Stimulated activated CD8-positive, alpha-beta memory T cell treated with anti-CD3 and anti-CD28 coated beads, Interleukin-2, amount 100 ng/mL, for 48 hours (primary cell): ENCODE measurements at regions not wholly inside any gene's neighbourhood (a gene's known extent, or its start where the extent isn't known, plus 50 kb on each side); places are given as distances from the start of the nearest gene placed in this dataset.

Experiments used
- DNase-seq, 2 donors: peaks; one replicate each; pipeline ENCODE4 v3.0.0-alpha.2; 2020; ENCODE audit warnings: low read depth in 2 of 2

GRCh38 chr20:21967481-21967880 lies 262.0 kb downstream of the PAX1 start:
- no peak for DNase-seq

GRCh38 chr20:21956591-21956990 lies 251.1 kb downstream of the PAX1 start:
- no peak for DNase-seq

- DNase-seq = no peak
These were observed 241.9 kb downstream of the PAX1 start for GRCh38 chr20:21947406-21947805.

- no peak for DNase-seq
These were observed 238.8 kb downstream of the PAX1 start for GRCh38 chr20:21944227-21944626.

- no peak for DNase-seq
These were observed 236.7 kb downstream of the PAX1 start for GRCh38 chr20:21941941-21942805.

- DNase-seq = no peak
These were observed 231.4 kb downstream of the PAX1 start for GRCh38 chr20:21936720-21937380.

GRCh38 chr20:21936261-21936660 lies 230.8 kb downstream of the PAX1 start:
- DNase-seq = no peak

- no peak for DNase-seq
These were observed 228.1 kb downstream of the PAX1 start for GRCh38 chr20:21933526-21933925.

GRCh38 chr20:21921251-21921650 lies 215.8 kb downstream of the PAX1 start:
- DNase-seq = no peak

GRCh38 chr20:21920211-21920610 lies 214.7 kb downstream of the PAX1 start:
- no peak for DNase-seq

- DNase-seq = no peak
These were observed 212.9 kb downstream of the PAX1 start for GRCh38 chr20:21918398-21918797.

- no peak for DNase-seq
These were observed 196.9 kb downstream of the PAX1 start for GRCh38 chr20:21902391-21902790.

GRCh38 chr20:21901470-21902275 lies 196.2 kb downstream of the PAX1 start:
- no peak for DNase-seq

GRCh38 chr20:21900431-21900830 lies 195.0 kb downstream of the PAX1 start:
- DNase-seq = no peak

- DNase-seq = no peak
These were observed 169.5 kb downstream of the PAX1 start for GRCh38 chr20:21874921-21875320.

GRCh38 chr20:21874127-21874526 lies 168.7 kb downstream of the PAX1 start:
- DNase-seq = no peak

- DNase-seq = no peak
These were observed 167.8 kb downstream of the PAX1 start for GRCh38 chr20:21873291-21873690.

GRCh38 chr20:21867811-21868210 lies 162.3 kb downstream of the PAX1 start:
- no peak for DNase-seq

- no peak for DNase-seq
These were observed 161.9 kb downstream of the PAX1 start for GRCh38 chr20:21867353-21867752.

GRCh38 chr20:21862956-21863355 lies 157.5 kb downstream of the PAX1 start:
- no peak for DNase-seq

- no peak for DNase-seq
These were observed 156.9 kb downstream of the PAX1 start for GRCh38 chr20:21862259-21862946.

- no peak for DNase-seq
These were observed 135.5 kb downstream of the PAX1 start for GRCh38 chr20:21840991-21841390.
